ENCODE measurements at regions not wholly inside any gene's neighbourhood (a gene's known extent, or its start where the extent isn't known, plus 50 kb on each side); places are given as distances from the start of the nearest gene placed in this dataset.

DNA sequence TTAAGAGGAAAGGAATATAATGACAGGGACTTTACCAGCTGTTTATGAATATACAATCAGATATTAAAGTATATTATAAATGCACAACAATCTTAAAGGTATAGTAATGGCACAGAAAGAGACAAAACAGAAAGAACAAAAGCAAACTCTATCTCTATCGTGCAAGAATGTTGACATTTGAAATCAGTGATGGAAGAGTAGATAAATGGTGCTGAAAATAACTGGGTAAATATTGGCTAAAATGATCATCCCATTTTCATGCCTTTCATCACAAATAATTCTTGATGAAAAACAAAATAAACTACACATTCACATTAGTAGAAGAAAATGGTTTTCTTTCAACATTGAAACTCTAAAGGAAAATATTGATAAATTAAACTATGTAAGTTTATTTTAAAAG lies 495.9 kb downstream of the IRS1 start:
- no peak for DNase-seq (ENCODE audit: low read depth in 1 of 2, low spot score in 1 of 2)
- TF ChIP-seq, protein P1, sequence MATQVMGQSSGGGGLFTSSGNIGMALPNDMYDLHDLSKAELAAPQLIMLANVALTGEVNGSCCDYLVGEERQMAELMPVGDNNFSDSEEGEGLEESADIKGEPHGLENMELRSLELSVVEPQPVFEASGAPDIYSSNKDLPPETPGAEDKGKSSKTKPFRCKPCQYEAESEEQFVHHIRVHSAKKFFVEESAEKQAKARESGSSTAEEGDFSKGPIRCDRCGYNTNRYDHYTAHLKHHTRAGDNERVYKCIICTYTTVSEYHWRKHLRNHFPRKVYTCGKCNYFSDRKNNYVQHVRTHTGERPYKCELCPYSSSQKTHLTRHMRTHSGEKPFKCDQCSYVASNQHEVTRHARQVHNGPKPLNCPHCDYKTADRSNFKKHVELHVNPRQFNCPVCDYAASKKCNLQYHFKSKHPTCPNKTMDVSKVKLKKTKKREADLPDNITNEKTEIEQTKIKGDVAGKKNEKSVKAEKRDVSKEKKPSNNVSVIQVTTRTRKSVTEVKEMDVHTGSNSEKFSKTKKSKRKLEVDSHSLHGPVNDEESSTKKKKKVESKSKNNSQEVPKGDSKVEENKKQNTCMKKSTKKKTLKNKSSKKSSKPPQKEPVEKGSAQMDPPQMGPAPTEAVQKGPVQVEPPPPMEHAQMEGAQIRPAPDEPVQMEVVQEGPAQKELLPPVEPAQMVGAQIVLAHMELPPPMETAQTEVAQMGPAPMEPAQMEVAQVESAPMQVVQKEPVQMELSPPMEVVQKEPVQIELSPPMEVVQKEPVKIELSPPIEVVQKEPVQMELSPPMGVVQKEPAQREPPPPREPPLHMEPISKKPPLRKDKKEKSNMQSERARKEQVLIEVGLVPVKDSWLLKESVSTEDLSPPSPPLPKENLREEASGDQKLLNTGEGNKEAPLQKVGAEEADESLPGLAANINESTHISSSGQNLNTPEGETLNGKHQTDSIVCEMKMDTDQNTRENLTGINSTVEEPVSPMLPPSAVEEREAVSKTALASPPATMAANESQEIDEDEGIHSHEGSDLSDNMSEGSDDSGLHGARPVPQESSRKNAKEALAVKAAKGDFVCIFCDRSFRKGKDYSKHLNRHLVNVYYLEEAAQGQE (IDR thresholded peaks at IDR 0.05; ENCODE audit: insufficient replicate concordance, low read depth) = no peak
- TF ChIP-seq POLR2AphosphoS5 (IDR thresholded peaks at IDR 0.05; ENCODE audit: low read depth) = no peak
- TF ChIP-seq GABPA (IDR thresholded peaks at IDR 0.05; ENCODE audit: low read depth) = no peak
- TF ChIP-seq SPI1 (IDR thresholded peaks at IDR 0.05; ENCODE audit: borderline replicate concordance, low read depth) = no peak
- TF ChIP-seq, protein P2, sequence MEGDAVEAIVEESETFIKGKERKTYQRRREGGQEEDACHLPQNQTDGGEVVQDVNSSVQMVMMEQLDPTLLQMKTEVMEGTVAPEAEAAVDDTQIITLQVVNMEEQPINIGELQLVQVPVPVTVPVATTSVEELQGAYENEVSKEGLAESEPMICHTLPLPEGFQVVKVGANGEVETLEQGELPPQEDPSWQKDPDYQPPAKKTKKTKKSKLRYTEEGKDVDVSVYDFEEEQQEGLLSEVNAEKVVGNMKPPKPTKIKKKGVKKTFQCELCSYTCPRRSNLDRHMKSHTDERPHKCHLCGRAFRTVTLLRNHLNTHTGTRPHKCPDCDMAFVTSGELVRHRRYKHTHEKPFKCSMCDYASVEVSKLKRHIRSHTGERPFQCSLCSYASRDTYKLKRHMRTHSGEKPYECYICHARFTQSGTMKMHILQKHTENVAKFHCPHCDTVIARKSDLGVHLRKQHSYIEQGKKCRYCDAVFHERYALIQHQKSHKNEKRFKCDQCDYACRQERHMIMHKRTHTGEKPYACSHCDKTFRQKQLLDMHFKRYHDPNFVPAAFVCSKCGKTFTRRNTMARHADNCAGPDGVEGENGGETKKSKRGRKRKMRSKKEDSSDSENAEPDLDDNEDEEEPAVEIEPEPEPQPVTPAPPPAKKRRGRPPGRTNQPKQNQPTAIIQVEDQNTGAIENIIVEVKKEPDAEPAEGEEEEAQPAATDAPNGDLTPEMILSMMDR (IDR thresholded peaks at IDR 0.05; ENCODE audit: insufficient read depth, low read length) = no peak
- Histone ChIP-seq H3K4me3 (replicated peaks; ENCODE audit: insufficient read depth, low read length) (no peak overlapping the region), H3K27ac (replicated peaks) (no peak overlapping the region), H3K27me3 (ENCODE audit: insufficient read depth, poor library complexity, severe bottlenecking) (no peaks in the 10 kb centered on the region)

DNA sequence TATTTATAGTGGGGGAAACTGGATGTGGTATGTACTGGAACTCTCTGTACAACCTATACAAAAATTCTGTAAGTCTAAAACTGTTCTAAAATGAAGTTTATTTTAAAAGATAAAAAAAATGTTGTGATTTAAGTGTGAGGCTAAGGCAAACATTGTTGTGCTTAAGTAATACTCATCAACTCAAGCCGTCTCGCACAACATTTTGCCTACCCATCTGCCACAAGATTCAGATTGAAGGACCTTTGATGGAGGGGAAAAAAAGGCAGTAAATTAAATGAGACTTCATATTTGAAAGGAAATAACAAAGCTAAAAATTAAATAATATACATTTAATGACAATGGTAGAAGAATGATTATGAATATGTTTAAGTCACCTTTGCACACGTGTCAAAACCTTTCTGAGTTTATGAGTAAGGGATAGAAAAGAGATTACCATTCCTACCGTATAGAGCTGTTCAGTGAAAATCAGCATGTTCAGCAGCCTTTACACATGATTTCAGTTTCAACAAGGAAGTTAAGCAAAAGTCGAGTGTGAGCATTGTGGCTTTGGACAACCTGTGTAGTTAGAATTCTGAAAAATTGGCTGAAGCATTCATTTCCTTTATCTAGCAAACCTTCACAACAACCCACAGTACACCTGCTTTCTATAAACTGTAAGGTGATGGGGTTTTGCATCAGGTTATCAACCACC lies 499.3 kb downstream of the IRS1 start:
- H3K27me3 ChIP-seq (ENCODE audit: insufficient read depth, poor library complexity, severe bottlenecking) = no peaks in the 10 kb centered on the region
- H3K4me3 ChIP-seq (replicated peaks; ENCODE audit: insufficient read depth, low read length) = no peak overlapping the region
- no peak overlapping the region for H3K27ac ChIP-seq (replicated peaks)
- TF ChIP-seq, protein P2 (IDR thresholded peaks at IDR 0.05; ENCODE audit: insufficient read depth, low read length) = no peak
- TF ChIP-seq POLR2AphosphoS5 (IDR thresholded peaks at IDR 0.05; ENCODE audit: low read depth) = no peak
- TF ChIP-seq, protein P1 (IDR thresholded peaks at IDR 0.05; ENCODE audit: insufficient replicate concordance, low read depth) = no peak
- no peak for DNase-seq (ENCODE audit: low read depth in 1 of 2, low spot score in 1 of 2)

DNA sequence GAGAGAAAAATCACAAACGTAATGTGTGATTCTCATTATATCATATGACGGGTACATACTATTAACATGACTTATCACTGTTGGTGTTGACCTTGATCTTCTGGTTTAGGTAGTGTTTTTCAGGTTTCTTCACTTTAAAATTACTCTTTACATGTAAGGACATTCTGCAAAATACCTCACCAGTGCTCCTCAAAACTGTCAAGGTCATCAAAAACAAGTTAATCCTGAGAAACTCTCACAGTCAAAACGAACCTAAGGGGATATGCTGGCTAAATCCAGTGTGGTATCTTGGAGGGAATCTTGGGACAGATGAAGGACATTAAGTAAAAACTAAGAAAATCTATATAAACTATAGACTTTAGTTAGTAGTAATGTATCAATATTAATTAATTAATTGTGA lies 499.8 kb downstream of the IRS1 start:
- no peak for DNase-seq (ENCODE audit: low read depth in 1 of 2, low spot score in 1 of 2)
- no peak overlapping the region for H3K4me3 ChIP-seq (replicated peaks; ENCODE audit: insufficient read depth, low read length)
- H3K27ac ChIP-seq (replicated peaks) = no peak overlapping the region
- TF ChIP-seq, protein P2 (IDR thresholded peaks at IDR 0.05; ENCODE audit: insufficient read depth, low read length) = no peak
- no peak for TF ChIP-seq SPI1 (IDR thresholded peaks at IDR 0.05; ENCODE audit: borderline replicate concordance, low read depth)
- TF ChIP-seq GABPA (IDR thresholded peaks at IDR 0.05; ENCODE audit: low read depth) = no peak
- no peak for TF ChIP-seq POLR2AphosphoS5 (IDR thresholded peaks at IDR 0.05; ENCODE audit: low read depth)
- TF ChIP-seq, protein P1 (IDR thresholded peaks at IDR 0.05; ENCODE audit: insufficient replicate concordance, low read depth) = no peak
- no peaks in the 10 kb centered on the region for H3K27me3 ChIP-seq (ENCODE audit: insufficient read depth, poor library complexity, severe bottlenecking)
